IMR-90 (cell line): ENCODE measurements at regions not wholly inside any gene's neighbourhood (a gene's known extent, or its start where the extent isn't known, plus 50 kb on each side); places are given as distances from the start of the nearest gene placed in this dataset.

ENCODE experiments used
- ATAC-seq: fragments of 200-7000 bp; cut with Tn5 transposase; 2 replicates; pipeline ENCODE4 v1.9.1; 2020; ENCODE audit warnings: low read depth, mild to moderate bottlenecking, moderate library complexity
- BruUV-seq: library from RNA; stranded (reverse); fragments of 400-500 nt; replicated peaks from 2 replicates; lab custom pipeline; 2021; lab: Mats Ljungman, UMichigan
- CTCF ChIA-PET: fragments of 300-600 bp; formaldehyde crosslinking; extraction: SDS; loops from one replicate; lab custom pipeline; 2021; ENCODE audit warnings: antibody characterized with exemption; lab: Yijun Ruan, JAX
- POLR2A ChIA-PET: fragments of 300-600 bp; sonication (Branson Sonifier 250); formaldehyde crosslinking; loops from one replicate; lab custom pipeline; 2022; ENCODE audit warnings: antibody characterized with exemption; ENCODE audit not compliant: unreplicated experiment; lab: Charles Lee
- DNase-seq: peaks from one replicate; pipeline ENCODE4 v3.0.0; 2013
- H2AFZ ChIP-seq: replicated peaks from 2 replicates; pipeline ENCODE3; 2013; ENCODE audit warnings: low read length, mild to moderate bottlenecking; ENCODE audit not compliant: poor library complexity
- H2AK5ac ChIP-seq: 2 replicates; pipeline ENCODE4 v1.6.1; 2013; ENCODE audit warnings: low read depth, low read length, inconsistent platforms
- H2AK9ac ChIP-seq: replicated peaks from 2 replicates; pipeline ENCODE3; 2013; ENCODE audit warnings: mild to moderate bottlenecking, low read depth, low read length, moderate library complexity; ENCODE audit not compliant: poor library complexity
- H2BK120ac ChIP-seq: 2 replicates; pipeline ENCODE4 v1.6.1; 2013; ENCODE audit warnings: low read depth, low read length, inconsistent platforms
- H2BK15ac ChIP-seq: 3 replicates; pipeline ENCODE4 v1.6.1; 2013; ENCODE audit warnings: low read depth, low read length, inconsistent platforms
- H2BK20ac ChIP-seq: 2 replicates; pipeline ENCODE4 v1.6.1; 2013; ENCODE audit warnings: low read depth, mild to moderate bottlenecking, inconsistent platforms, low read length, moderate library complexity
- H2BK5ac ChIP-seq: 2 replicates; pipeline ENCODE4 v1.6.1; 2013; ENCODE audit warnings: mild to moderate bottlenecking, low read depth, low read length, inconsistent platforms; ENCODE audit not compliant: poor library complexity, severe bottlenecking
- H3K14ac ChIP-seq: replicated peaks from 2 replicates; pipeline ENCODE4 v1.6.1; 2013; ENCODE audit warnings: low read depth, low read length, inconsistent platforms
- H3K18ac ChIP-seq: 2 replicates; pipeline ENCODE4 v1.6.1; 2013; ENCODE audit warnings: low read depth, low read length, control low read depth
- H3K23ac ChIP-seq: 2 replicates; pipeline ENCODE4 v1.6.1; 2013; ENCODE audit warnings: low read depth, low read length, inconsistent platforms
- H3K27ac ChIP-seq: 2 replicates; pipeline ENCODE4 v1.5.1; 2013; ENCODE audit warnings: mild to moderate bottlenecking, control low read depth, low read length; ENCODE audit not compliant: insufficient read depth
- H3K27me3 ChIP-seq: 2 replicates; pipeline ENCODE4 v1.6.1; 2013; ENCODE audit warnings: low read length; ENCODE audit not compliant: control insufficient read depth, insufficient read depth
- H3K36me3 ChIP-seq: 2 replicates; pipeline ENCODE4 v1.6.1; 2013; ENCODE audit warnings: low read length, mixed read lengths; ENCODE audit not compliant: control insufficient read depth, insufficient read depth
- H3K4ac ChIP-seq: 2 replicates; pipeline ENCODE4 v1.6.1; 2013; ENCODE audit warnings: low read depth, low read length, inconsistent platforms
- H3K4me1 ChIP-seq: 2 replicates; pipeline ENCODE4 v1.6.1; 2013; ENCODE audit warnings: low read length, mixed read lengths; ENCODE audit not compliant: control insufficient read depth, insufficient read depth
- H3K4me2 ChIP-seq: 2 replicates; pipeline ENCODE4 v1.6.1; 2013; ENCODE audit warnings: low read depth, mild to moderate bottlenecking, control low read depth, low read length, moderate library complexity
- H3K4me3 ChIP-seq: 2 replicates; pipeline ENCODE4 v1.5.1; 2013; ENCODE audit warnings: low read depth, mild to moderate bottlenecking, control low read depth, low read length, moderate library complexity; ENCODE audit not compliant: insufficient read depth
- H3K56ac ChIP-seq: 2 replicates; pipeline ENCODE4 v1.6.1; 2013; ENCODE audit warnings: low read length, inconsistent platforms; ENCODE audit not compliant: insufficient read depth; ENCODE audit errors: extremely low read depth
- H3K79me1 ChIP-seq, 2 experiments: 2 replicates each; pipeline ENCODE4 v1.6.1; 2013; ENCODE audit warnings: low read length in 2 of 2, inconsistent platforms in 1 of 2, low read depth in 1 of 2
- H3K9ac ChIP-seq: 2 replicates; pipeline ENCODE4 v1.6.1; 2013; ENCODE audit warnings: low read depth, low read length, control low read depth
- H3K9me1 ChIP-seq: 2 replicates; pipeline ENCODE4 v1.6.1; 2013; ENCODE audit warnings: low read length, inconsistent platforms; ENCODE audit not compliant: insufficient read depth
- H3K9me3 ChIP-seq: 2 replicates; pipeline ENCODE4 v1.6.1; 2013; ENCODE audit warnings: low read length; ENCODE audit not compliant: control insufficient read depth, insufficient read depth
- H4K20me1 ChIP-seq: 2 replicates; pipeline ENCODE4 v1.6.1; 2013; ENCODE audit warnings: low read length, inconsistent platforms; ENCODE audit not compliant: insufficient read depth
- H4K5ac ChIP-seq: 2 replicates; pipeline ENCODE4 v1.6.1; 2013; ENCODE audit warnings: mild to moderate bottlenecking, low read depth, low read length, control low read depth
- H4K8ac ChIP-seq, 2 experiments: 2 replicates each; pipeline ENCODE4 v1.6.1; 2013; ENCODE audit warnings: low read depth in 2 of 2, low read length in 2 of 2, control low read depth in 1 of 2, inconsistent platforms in 1 of 2
- H4K91ac ChIP-seq: 2 replicates; pipeline ENCODE4 v1.6.1; 2013; ENCODE audit warnings: low read depth, low read length, inconsistent platforms; ENCODE audit not compliant: insufficient read depth
- MXI1 ChIP-seq: IDR thresholded peaks from 2 replicates; pipeline ENCODE4 v1.6.1; 2012; ENCODE audit warnings: low read depth, mild to moderate bottlenecking, low read length, moderate library complexity, borderline replicate concordance
- NFE2L2 ChIP-seq: fragments of 150-350 bp; IDR thresholded peaks from 2 replicates; pipeline ENCODE4 v1.6.1; 2016; ENCODE audit warnings: low read depth, mild to moderate bottlenecking, low read length
- RAD21 ChIP-seq: IDR thresholded peaks from 2 replicates; pipeline ENCODE4 v1.6.1; 2012; ENCODE audit warnings: low read length, improper control_type of control experiment
- SMC3 ChIP-seq: fragments of 150-350 bp; IDR thresholded peaks from 2 replicates; pipeline ENCODE4 v1.6.1; 2016; ENCODE audit warnings: low read depth, mild to moderate bottlenecking, antibody characterized with exemption, low read length, moderate library complexity
- WGBS, 2 experiments: methylation state at CpG; one replicate each; pipeline versions ENCODE4 v1.1.5 to v1.1.7; 2013; ENCODE audit warnings: missing lambda C conversion rate in 2 of 2; ENCODE audit not compliant: insufficient read length in 1 of 2; ENCODE audit errors: extremely low coverage in 2 of 2; 5-methylcytosine and 5-hydroxymethylcytosine counted together
- dilution Hi-C: fragments of 300-500 bp; cut with HindIII; formaldehyde crosslinking; loops from one replicate; pipeline ENCODE4 v1.14.3; 2018; ENCODE audit warnings: low sequenced_read_pairs; ENCODE audit not compliant: unreplicated experiment
- in situ Hi-C: fragments of 300-500 bp; cut with MboI; formaldehyde crosslinking; loops from 3 replicates; pipeline ENCODE4 v1.14.3; 2019; ENCODE audit warnings: low sequenced_read_pairs, inconsistent platforms, mixed read lengths
- intact Hi-C: fragments of 100-400 bp; cut with micrococcal nuclease; formaldehyde crosslinking; loops from 2 replicates; pipeline ENCODE4 v1.10.0; 2022
- TF ChIP-seq, protein P1 (sequence below): fragments of 150-350 bp; IDR thresholded peaks from 2 replicates; pipeline ENCODE4 v1.6.1; 2017; ENCODE audit warnings: mild to moderate bottlenecking, antibody characterized with exemption, low read length, low read depth

DNA sequence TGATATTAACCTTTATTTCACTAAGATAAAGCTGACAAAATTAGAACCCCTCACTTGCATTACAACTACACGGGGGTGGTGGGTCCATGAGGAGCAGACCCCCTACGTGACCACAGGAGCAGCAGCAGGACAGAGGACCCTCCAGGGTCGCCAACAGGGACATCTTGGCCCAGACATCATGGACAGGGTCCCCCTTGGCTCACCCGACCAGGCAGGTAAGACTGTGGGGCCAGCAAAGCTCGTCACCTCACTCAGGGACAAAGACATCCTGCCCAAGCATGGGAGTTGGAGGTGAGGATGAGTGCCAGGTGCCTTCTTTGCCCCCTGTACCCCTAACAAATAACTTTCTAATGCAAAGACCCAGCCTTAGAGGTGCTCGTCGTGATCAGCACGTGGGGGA lies 111.3 kb upstream of the RAB6C start:
- Histone ChIP-seq H3K56ac (no peak overlapping the region), H4K91ac (no peak overlapping the region), H2BK120ac (no peak overlapping the region), H3K4me3 (no peak overlapping the region), H4K5ac (no peak overlapping the region), H3K18ac (no peak overlapping the region), H3K27ac (no peak overlapping the region), H3K4me1 (no peaks in the 10 kb centered on the region), H3K9me1 (no peaks in the 10 kb centered on the region), H4K8ac (no peak overlapping the region), H2AK5ac (no peak overlapping the region), H3K4ac (no peak overlapping the region), H2BK5ac (no peak overlapping the region), H3K9ac (no peak overlapping the region), H3K23ac (no peak overlapping the region), H3K4me2 (no peak overlapping the region), H3K14ac (no peak overlapping the region), H3K9me3 (no peaks in the 10 kb centered on the region), H2AFZ (no peak overlapping the region), H3K36me3 (no peaks in the 10 kb centered on the region), H4K20me1 (no peaks in the 10 kb centered on the region), H2AK9ac (no peak overlapping the region), H2BK20ac (no peak overlapping the region), H3K27me3 (no peaks in the 10 kb centered on the region), H2BK15ac (no peak overlapping the region), H3K79me1 (no peaks in the 10 kb centered on the region)
- no TSS peak for BruUV-seq
- DNase-seq, result no peak
- in situ Hi-C loops, result loop anchor here (25.0 kb wide), 1 partner anchor 1706 kb away; no protein-coding TSS in a partner anchor
- CTCF ChIA-PET, result no interaction called here
- TF ChIP-seq NFE2L2, result no peak
- TF ChIP-seq MXI1, result no peak
- TF ChIP-seq RAD21, result no peak
- TF ChIP-seq, protein P1, sequence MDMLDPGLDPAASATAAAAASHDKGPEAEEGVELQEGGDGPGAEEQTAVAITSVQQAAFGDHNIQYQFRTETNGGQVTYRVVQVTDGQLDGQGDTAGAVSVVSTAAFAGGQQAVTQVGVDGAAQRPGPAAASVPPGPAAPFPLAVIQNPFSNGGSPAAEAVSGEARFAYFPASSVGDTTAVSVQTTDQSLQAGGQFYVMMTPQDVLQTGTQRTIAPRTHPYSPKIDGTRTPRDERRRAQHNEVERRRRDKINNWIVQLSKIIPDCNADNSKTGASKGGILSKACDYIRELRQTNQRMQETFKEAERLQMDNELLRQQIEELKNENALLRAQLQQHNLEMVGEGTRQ, result no peak
- no peak for TF ChIP-seq SMC3
- intact Hi-C loops, result no loop called here
- POLR2A ChIA-PET, result no interaction called here
- no CpG with 5 or more reads among the region's 8 CpGs for WGBS, 2 experiments
- dilution Hi-C loops, result no loop called here
- no peak for ATAC-seq
